Transverse colon (tissue), 3 donors: ENCODE measurements at regions not wholly inside any gene's neighbourhood (a gene's known extent, or its start where the extent isn't known, plus 50 kb on each side); places are given as distances from the start of the nearest gene placed in this dataset.
"Not testable (repeated sequence)": the region's sequence is repeated elsewhere in the genome, so short reads cannot be mapped to it uniquely, and the experiment has no call there.

ENCODE experiments used
- POLR2A ChIP-seq: fragments of 450-650 bp; IDR thresholded peaks from one replicate; pipeline ENCODE4 v1.6.1; 2016; ENCODE audit warnings: antibody characterized with exemption, mild to moderate bottlenecking, moderate library complexity
- TF ChIP-seq, protein P1 (sequence below), 5 experiments: fragments of 200-600 bp in 3 of 5; fragments of 450-650 bp in 2 of 5; sonication (generic) in 3 of 5; IDR thresholded peaks; 1 replicate in 2 of 5; 2 replicates in 3 of 5; pipeline ENCODE4 v1.5.1; 2016 to 2017; ENCODE audit warnings: antibody characterized with exemption in 5 of 5, inconsistent platforms in 3 of 5, mild to moderate bottlenecking in 2 of 5, moderate library complexity in 1 of 5

DNA sequence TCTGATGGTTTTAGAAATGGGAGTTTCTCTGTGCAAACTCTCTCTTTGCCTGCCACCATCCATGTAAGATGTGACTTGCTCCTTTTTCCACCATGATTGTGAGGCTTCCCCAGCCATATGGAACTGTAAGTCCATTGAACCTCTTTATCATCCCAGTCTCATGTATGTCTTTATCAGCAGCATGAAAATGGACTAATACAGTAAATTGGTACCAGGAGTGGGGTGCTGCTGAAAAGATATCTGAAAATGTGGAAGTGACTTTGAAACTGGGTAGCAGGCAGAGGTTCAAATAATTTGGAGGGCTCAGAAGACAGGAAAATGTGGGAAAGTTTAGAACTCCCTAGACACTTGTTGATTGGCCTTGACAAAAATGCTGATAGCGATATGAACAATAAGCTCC is 368.3 kb downstream of the ZIC3 start:
- TF ChIP-seq, protein P1, sequence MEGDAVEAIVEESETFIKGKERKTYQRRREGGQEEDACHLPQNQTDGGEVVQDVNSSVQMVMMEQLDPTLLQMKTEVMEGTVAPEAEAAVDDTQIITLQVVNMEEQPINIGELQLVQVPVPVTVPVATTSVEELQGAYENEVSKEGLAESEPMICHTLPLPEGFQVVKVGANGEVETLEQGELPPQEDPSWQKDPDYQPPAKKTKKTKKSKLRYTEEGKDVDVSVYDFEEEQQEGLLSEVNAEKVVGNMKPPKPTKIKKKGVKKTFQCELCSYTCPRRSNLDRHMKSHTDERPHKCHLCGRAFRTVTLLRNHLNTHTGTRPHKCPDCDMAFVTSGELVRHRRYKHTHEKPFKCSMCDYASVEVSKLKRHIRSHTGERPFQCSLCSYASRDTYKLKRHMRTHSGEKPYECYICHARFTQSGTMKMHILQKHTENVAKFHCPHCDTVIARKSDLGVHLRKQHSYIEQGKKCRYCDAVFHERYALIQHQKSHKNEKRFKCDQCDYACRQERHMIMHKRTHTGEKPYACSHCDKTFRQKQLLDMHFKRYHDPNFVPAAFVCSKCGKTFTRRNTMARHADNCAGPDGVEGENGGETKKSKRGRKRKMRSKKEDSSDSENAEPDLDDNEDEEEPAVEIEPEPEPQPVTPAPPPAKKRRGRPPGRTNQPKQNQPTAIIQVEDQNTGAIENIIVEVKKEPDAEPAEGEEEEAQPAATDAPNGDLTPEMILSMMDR (IDR thresholded peaks at IDR 0.05): not testable (repeated sequence)
- not testable (repeated sequence) for TF ChIP-seq POLR2A
